OCI-LY1 (cell line): ENCODE measurements at regions not wholly inside any gene's neighbourhood (a gene's known extent, or its start where the extent isn't known, plus 50 kb on each side); places are given as distances from the start of the nearest gene placed in this dataset.

Experiments used
- H2AFZ ChIP-seq: fragments of 200-600 bp; sonication (generic), shearing (Covaris generic); 2 replicates; pipeline ENCODE4 v1.6.0; 2014; ENCODE audit warnings: antibody characterized with exemption, mild to moderate bottlenecking, low read length
- H3F3A ChIP-seq: fragments of 200-600 bp; sonication (generic), shearing (Covaris generic); 2 replicates; pipeline ENCODE4 v1.6.0; 2014; ENCODE audit warnings: mild to moderate bottlenecking, antibody characterized with exemption, low read length, moderate library complexity; ENCODE audit not compliant: insufficient read depth
- H3K27ac ChIP-seq: fragments of 200-600 bp; sonication (generic); 2 replicates; pipeline ENCODE4 v1.5.1; 2014; ENCODE audit warnings: low read length, mixed run types, mild to moderate bottlenecking, low read depth; ENCODE audit not compliant: poor library complexity, severe bottlenecking
- H3K27me3 ChIP-seq: fragments of 200-600 bp; sonication (generic); 2 replicates; pipeline ENCODE4 v1.6.0; 2014; ENCODE audit warnings: antibody characterized with exemption, mild to moderate bottlenecking, low read length, moderate library complexity; ENCODE audit not compliant: insufficient read depth
- H3K36me3 ChIP-seq: fragments of 200-600 bp; sonication (generic); 2 replicates; pipeline ENCODE4 v1.6.1; 2014; ENCODE audit warnings: mild to moderate bottlenecking, antibody characterized with exemption, low read length, moderate library complexity, mixed read lengths; ENCODE audit not compliant: insufficient read depth
- H3K4me1 ChIP-seq: fragments of 200-600 bp; sonication (generic); 2 replicates; pipeline ENCODE4 v1.5.1; 2014; ENCODE audit warnings: mild to moderate bottlenecking, low read length, moderate library complexity; ENCODE audit not compliant: insufficient read depth, severe bottlenecking
- H3K4me2 ChIP-seq: fragments of 200-600 bp; sonication (generic), shearing (Covaris generic); 2 replicates; pipeline ENCODE4 v1.6.1; 2014; ENCODE audit warnings: low read length
- H3K4me3 ChIP-seq: fragments of 200-600 bp; sonication (generic); 2 replicates; pipeline ENCODE4 v1.5.1; 2014; ENCODE audit warnings: low read length, low read depth, mild to moderate bottlenecking, mixed read lengths; ENCODE audit not compliant: poor library complexity, severe bottlenecking
- H3K79me2 ChIP-seq: fragments of 200-600 bp; shearing (Covaris generic); 2 replicates; pipeline ENCODE4 v1.6.1; 2016; ENCODE audit warnings: mixed run types, low read length, mixed read lengths; ENCODE audit not compliant: insufficient read depth
- H3K9ac ChIP-seq: fragments of 200-600 bp; sonication (generic), shearing (Covaris generic); 2 replicates; pipeline ENCODE4 v1.6.1; 2014; ENCODE audit warnings: mild to moderate bottlenecking, low read length, mixed read lengths
- H3K9me2 ChIP-seq: fragments of 200-600 bp; sonication (generic), shearing (Covaris generic); 2 replicates; pipeline ENCODE4 v1.6.1; 2014; ENCODE audit warnings: low read depth, mild to moderate bottlenecking, low read length, mixed read lengths
- H3K9me3 ChIP-seq: fragments of 200-600 bp; shearing (Covaris generic); 2 replicates; pipeline ENCODE4 v1.6.1; 2014; ENCODE audit warnings: low read length, mixed read lengths
- H4K20me1 ChIP-seq: fragments of 200-600 bp; sonication (generic), shearing (Covaris generic); 2 replicates; pipeline ENCODE4 v1.6.0; 2016; ENCODE audit warnings: mild to moderate bottlenecking, low read length; ENCODE audit not compliant: insufficient read depth
- EZH2 ChIP-seq: fragments of 200-600 bp; sonication (generic), shearing (Covaris generic); IDR thresholded peaks from 2 replicates; pipeline ENCODE4 v1.8.0; 2017; ENCODE audit warnings: borderline replicate concordance, mixed run types, mild to moderate bottlenecking, antibody characterized with exemption, low read length, moderate library complexity, mixed read lengths
- TF ChIP-seq, protein P1 (sequence below): fragments of 200-600 bp; sonication (generic), shearing (Covaris generic); IDR thresholded peaks from 2 replicates; pipeline ENCODE4 v1.5.1; 2017; ENCODE audit warnings: mild to moderate bottlenecking, antibody characterized with exemption, low read length, moderate library complexity, mixed read lengths

DNA sequence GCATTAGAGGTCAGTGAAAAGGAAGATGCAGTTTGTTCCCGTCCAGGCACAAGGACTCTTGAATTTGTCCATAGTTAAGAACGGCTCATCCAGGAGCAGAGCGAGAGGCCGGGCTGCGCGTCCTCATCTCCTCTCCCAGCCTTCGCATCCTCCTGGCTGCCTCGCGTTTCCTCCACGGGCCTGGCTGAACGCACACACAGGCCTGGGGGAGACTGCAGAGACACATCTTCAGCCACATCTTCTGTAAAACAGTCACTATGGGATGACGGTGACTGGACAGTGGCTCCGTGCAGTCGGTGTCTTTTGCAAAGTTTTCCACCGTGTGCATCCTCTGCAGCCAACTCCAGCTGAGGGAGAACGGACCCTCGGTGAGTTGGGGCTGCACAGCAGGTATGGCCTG is 89.7 kb downstream of the PSMG1 start:
- TF ChIP-seq, protein P1, sequence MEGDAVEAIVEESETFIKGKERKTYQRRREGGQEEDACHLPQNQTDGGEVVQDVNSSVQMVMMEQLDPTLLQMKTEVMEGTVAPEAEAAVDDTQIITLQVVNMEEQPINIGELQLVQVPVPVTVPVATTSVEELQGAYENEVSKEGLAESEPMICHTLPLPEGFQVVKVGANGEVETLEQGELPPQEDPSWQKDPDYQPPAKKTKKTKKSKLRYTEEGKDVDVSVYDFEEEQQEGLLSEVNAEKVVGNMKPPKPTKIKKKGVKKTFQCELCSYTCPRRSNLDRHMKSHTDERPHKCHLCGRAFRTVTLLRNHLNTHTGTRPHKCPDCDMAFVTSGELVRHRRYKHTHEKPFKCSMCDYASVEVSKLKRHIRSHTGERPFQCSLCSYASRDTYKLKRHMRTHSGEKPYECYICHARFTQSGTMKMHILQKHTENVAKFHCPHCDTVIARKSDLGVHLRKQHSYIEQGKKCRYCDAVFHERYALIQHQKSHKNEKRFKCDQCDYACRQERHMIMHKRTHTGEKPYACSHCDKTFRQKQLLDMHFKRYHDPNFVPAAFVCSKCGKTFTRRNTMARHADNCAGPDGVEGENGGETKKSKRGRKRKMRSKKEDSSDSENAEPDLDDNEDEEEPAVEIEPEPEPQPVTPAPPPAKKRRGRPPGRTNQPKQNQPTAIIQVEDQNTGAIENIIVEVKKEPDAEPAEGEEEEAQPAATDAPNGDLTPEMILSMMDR, result no peak
- TF ChIP-seq EZH2, result no peak
- Histone ChIP-seq H3K36me3 (no peaks in the 10 kb centered on the region), H3K9me3 (no peaks in the 10 kb centered on the region), H2AFZ (no peak overlapping the region), H3K4me1 (no peaks in the 10 kb centered on the region), H4K20me1 (no peaks in the 10 kb centered on the region), H3K27me3 (no peaks in the 10 kb centered on the region), H3F3A (no peaks in the 10 kb centered on the region), H3K79me2 (no peaks in the 10 kb centered on the region), H3K4me3 (no peak overlapping the region), H3K9ac (no peak overlapping the region), H3K4me2 (no peak overlapping the region), H3K9me2 (no peaks in the 10 kb centered on the region), H3K27ac (no peak overlapping the region)

DNA sequence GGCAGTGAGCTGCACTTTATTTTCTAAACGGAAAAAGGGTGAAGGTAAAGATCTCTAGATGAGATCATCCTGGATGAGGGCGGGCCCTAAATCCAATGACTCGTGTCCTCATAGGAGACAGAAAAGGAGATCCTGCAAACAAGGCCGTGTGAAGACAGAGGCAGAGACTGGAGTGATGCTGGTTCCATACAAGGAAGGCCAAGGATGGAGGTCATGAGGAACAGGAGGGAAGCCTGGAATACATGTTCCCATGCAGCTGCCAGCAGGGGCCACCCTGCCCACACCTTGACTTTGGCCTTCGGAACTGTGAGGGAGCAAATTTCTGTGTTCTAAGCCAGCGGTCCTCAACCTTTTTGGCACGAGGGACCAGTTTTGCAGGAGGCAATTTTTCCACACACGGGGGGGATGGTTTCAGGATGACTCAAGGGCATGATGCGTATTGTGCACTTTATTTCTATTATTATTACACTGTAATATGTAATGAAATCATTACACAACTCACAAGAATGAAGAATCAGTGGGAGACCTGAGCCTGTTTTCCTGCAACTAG is 94.3 kb downstream of the PSMG1 start:
- no peak overlapping the region for H3K4me3 ChIP-seq
- TF ChIP-seq EZH2, result no peak
- TF ChIP-seq, protein P1, result no peak
- no peaks in the 10 kb centered on the region for H3F3A ChIP-seq
- H4K20me1 ChIP-seq, result no peaks in the 10 kb centered on the region
- H3K36me3 ChIP-seq, result no peaks in the 10 kb centered on the region
- no peaks in the 10 kb centered on the region for H3K4me1 ChIP-seq
- H3K4me2 ChIP-seq, result no peak overlapping the region
- no peaks in the 10 kb centered on the region for H3K9me2 ChIP-seq
- H3K9ac ChIP-seq, result no peak overlapping the region
- no peak overlapping the region for H3K27ac ChIP-seq
- no peaks in the 10 kb centered on the region for H3K27me3 ChIP-seq
- no peaks in the 10 kb centered on the region for H3K79me2 ChIP-seq
- H3K9me3 ChIP-seq, result no peaks in the 10 kb centered on the region
- no peak overlapping the region for H2AFZ ChIP-seq

DNA sequence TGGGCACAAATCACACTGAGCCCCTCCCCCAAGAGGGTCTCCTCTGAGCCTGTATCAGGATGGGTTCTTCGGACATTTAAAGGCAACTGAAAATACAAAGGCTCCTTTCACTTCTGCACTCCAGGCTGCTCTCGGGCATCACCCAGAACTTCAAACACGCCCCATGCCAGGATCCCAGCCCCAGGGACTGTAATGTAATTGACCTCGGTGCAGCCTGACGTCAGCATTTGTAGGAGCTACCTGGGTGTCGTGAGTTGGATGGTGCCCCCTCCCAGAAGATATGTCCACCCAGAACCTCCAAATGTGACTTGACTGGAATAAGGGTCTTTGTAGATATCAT is 95.2 kb downstream of the PSMG1 start:
- H3K4me2 ChIP-seq, result no peak overlapping the region
- H3K27me3 ChIP-seq, result no peaks in the 10 kb centered on the region
- no peaks in the 10 kb centered on the region for H3K9me2 ChIP-seq
- no peak overlapping the region for H2AFZ ChIP-seq
- H4K20me1 ChIP-seq, result no peaks in the 10 kb centered on the region
- no peaks in the 10 kb centered on the region for H3K79me2 ChIP-seq
- H3K27ac ChIP-seq, result no peak overlapping the region
- no peaks in the 10 kb centered on the region for H3K9me3 ChIP-seq
- no peak overlapping the region for H3K4me3 ChIP-seq
- H3K4me1 ChIP-seq, result no peaks in the 10 kb centered on the region
- H3K9ac ChIP-seq, result no peak overlapping the region
- H3F3A ChIP-seq, result no peaks in the 10 kb centered on the region
- no peaks in the 10 kb centered on the region for H3K36me3 ChIP-seq
- TF ChIP-seq EZH2, result no peak
- TF ChIP-seq, protein P1, result no peak
